ENCODE measurements at regions not wholly inside any gene's neighbourhood (a gene's known extent, or its start where the extent isn't known, plus 50 kb on each side); places are given as distances from the start of the nearest gene placed in this dataset.

DNA sequence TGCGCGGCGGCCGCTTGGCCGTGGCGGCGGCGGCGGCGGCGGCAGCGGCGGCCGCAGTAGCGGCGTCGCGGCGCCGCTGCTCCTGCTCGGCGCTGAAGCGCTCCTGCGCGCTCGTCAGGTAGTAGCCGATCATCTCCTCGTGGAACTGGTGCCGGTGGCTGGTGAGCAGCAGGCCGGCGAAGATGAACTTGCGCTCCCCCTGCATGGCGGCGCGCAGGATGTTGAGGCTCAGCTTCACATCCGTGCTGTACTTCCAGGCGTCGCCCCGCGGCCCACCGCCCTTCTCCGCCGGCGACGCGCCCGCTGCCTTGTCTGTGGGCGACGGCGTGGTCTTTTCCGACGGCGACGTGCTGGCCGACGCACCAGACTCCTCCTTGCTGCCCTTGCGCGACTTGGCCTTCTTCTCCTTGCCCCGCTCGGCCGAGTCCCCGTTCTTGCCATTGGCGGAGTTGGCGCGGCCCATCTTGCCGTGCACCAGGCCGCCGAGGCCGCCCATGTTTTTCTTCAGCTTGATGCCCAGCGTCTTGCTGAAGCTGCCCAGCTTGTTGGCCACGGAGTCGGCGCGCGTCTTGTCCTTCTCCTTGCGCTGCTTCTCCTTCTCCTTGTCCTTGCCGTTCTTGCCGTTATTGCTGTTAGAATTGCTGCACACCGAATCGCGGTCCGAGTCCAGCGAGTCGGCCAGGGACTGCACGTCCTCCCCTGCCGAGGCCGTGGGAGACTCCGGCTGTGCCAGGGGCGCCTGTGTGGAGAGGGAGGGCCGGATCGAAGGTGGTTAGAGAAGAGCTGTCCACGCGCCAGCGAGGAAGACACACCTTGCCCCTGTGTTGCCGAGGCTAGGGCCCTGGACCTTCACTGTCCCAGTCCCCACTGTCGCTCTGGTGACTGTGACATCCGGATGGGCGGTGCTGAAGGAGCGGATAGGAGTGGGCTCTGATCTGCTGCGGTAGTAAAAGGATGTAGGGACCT, 157.6 kb downstream of the KLF13 start:
- 57% methylated on average over 95 of the region's 100 CpGs for WGBS (ENCODE audit: insufficient coverage)
- no peaks in the 10 kb centered on the region for H3K9me3 Mint-ChIP-seq
- Histone ChIP-seq H3K4me3 (ENCODE audit: control insufficient read depth in 1 of 2, extremely low read depth in 1 of 2, low read length in 1 of 2) (peak overlapping the region; percentile 35 to 48), H3K9me3 (no peaks in the 10 kb centered on the region), H3K4me1 (ENCODE audit: control insufficient read depth in 1 of 2, extremely low read depth in 1 of 2, insufficient read depth in 2 of 2, low read length in 2 of 2) (peaks cover 12 to 51% of the 10 kb centered on the region in 2 experiments), H3K27me3 (replicated peaks in 1 of 2; ENCODE audit: control insufficient read depth in 2 of 2, extremely low read depth in 1 of 2, insufficient read depth in 2 of 2, low read length in 1 of 2) (peaks cover 0 to 19% of the 10 kb centered on the region in 2 experiments), H3K36me3 (ENCODE audit: control insufficient read depth in 2 of 2, extremely low read depth in 1 of 2, insufficient read depth in 1 of 2, low read length in 1 of 2) (no peaks in the 10 kb centered on the region), H3K27ac (ENCODE audit: low read length) (no peak overlapping the region)
- CTCF ChIA-PET = interaction anchor here in 1 of 2 donors (1.9 kb wide), 1 partner anchor 49 kb away, joined by 8 read pairs; no protein-coding TSS in a partner anchor
- POLR2A ChIA-PET = interaction anchor here (0.6 to 1.0 kb wide), 3 partner anchors 10 to 93 kb away, joined by 3 to 4 read pairs (median 3); no protein-coding TSS in a partner anchor
- peaks cover 43 to 72% (median 64%) of the 10 kb centered on the region in 3 donors for H3K4me1 Mint-ChIP-seq
- H3K27ac Mint-ChIP-seq = peak overlapping the region; percentile 82 to 88
- peaks cover 0 to 7% of the 10 kb centered on the region in 2 donors for H3K27me3 Mint-ChIP-seq
- H3K36me3 Mint-ChIP-seq = no peaks in the 10 kb centered on the region
- DNase-seq (peak in 34 of 35 experiments; percentile 27 to 70 (median 46)), ATAC-seq (replicated peaks in 1 of 4) (peak; percentile 48 to 66 (median 64))
- H3K4me3 Mint-ChIP-seq = peak overlapping the region; percentile 81 to 86 (median 84)

DNA sequence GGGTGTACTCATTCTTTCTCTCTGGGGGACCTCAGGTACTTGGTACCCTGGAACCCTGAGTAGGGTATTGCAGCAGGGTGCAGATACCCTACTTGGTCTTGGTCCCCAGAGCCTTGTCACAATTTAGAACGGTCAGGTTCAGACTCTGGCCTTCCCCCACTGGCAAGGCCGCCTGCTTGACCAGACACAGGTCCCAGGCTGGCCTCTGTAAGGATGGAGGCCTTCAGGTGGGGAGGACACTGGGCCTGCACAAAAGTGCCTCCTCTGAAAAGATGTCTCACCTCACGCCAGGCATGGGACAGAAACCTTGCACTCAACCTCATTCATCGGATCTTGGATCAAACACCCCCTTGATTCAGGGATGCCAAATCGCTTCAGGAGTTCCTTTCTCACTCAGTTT, 158.4 kb downstream of the KLF13 start:
- H3K9me3 Mint-ChIP-seq = no peaks in the 10 kb centered on the region
- POLR2A ChIA-PET = interaction anchor here in 1 of 2 donors (0.6 kb wide), 1 partner anchor 93 kb away, joined by 4 read pairs; no protein-coding TSS in a partner anchor

DNA sequence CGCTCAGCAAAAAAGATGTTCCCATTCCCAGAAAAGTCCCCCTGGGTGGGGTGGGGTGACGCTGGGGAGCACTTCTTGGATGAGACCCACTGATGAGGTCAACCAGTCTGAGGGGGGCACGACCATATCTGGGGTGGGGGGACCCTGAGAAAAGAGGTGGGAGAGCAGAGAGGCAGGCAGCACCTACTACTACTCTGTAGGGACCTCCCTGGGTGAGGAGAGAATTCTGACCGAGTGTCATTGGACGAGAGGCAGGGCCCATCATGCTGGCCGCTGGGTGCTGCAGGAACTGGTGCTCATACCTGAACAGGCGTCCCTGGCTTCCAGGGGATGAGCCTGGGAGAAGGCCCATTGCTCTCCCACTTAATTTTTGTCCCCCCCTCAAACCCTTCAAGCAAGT, 158.8 kb downstream of the KLF13 start:
- H3K4me1 ChIP-seq (ENCODE audit: control insufficient read depth in 1 of 2, extremely low read depth in 1 of 2, insufficient read depth in 2 of 2, low read length in 2 of 2) = peaks cover 12 to 53% of the 10 kb centered on the region in 2 experiments
- no peak overlapping the region for H3K4me3 ChIP-seq (ENCODE audit: control insufficient read depth in 1 of 2, extremely low read depth in 1 of 2, low read length in 1 of 2)
- H3K27ac ChIP-seq (ENCODE audit: low read length) = no peak overlapping the region
- no peaks in the 10 kb centered on the region for H3K36me3 Mint-ChIP-seq
- H3K9me3 ChIP-seq = no peaks in the 10 kb centered on the region
- peaks cover 0 to 7% of the 10 kb centered on the region in 2 donors for H3K27me3 Mint-ChIP-seq
- ChIA-PET POLR2A (no interaction called here), CTCF (no interaction called here)
- WGBS (ENCODE audit: insufficient coverage) = 93% methylated on average over 3 of the region's 7 CpGs
- H3K27me3 ChIP-seq (replicated peaks in 1 of 2; ENCODE audit: control insufficient read depth in 2 of 2, extremely low read depth in 1 of 2, insufficient read depth in 2 of 2, low read length in 1 of 2) = peaks cover 0 to 19% of the 10 kb centered on the region in 2 experiments
- no peak for DNase-seq
- H3K36me3 ChIP-seq (ENCODE audit: control insufficient read depth in 2 of 2, extremely low read depth in 1 of 2, insufficient read depth in 1 of 2, low read length in 1 of 2) = no peaks in the 10 kb centered on the region
- H3K4me3 Mint-ChIP-seq = peak overlapping the region; percentile 81 to 86 (median 84)
- H3K4me1 Mint-ChIP-seq = peaks cover 37 to 71% (median 61%) of the 10 kb centered on the region in 3 donors
- no peak overlapping the region for H3K27ac Mint-ChIP-seq
- no peak for ATAC-seq (replicated peaks in 1 of 4)
- no peaks in the 10 kb centered on the region for H3K9me3 Mint-ChIP-seq

More for the DNA sequence above, 158.4 kb downstream of the KLF13 start:
- no peaks in the 10 kb centered on the region for H3K36me3 Mint-ChIP-seq
- peaks cover 37 to 71% (median 61%) of the 10 kb centered on the region in 3 donors for H3K4me1 Mint-ChIP-seq
- ATAC-seq (replicated peaks in 1 of 4) = no peak
- Histone ChIP-seq H3K27me3 (replicated peaks in 1 of 2; ENCODE audit: control insufficient read depth in 2 of 2, extremely low read depth in 1 of 2, insufficient read depth in 2 of 2, low read length in 1 of 2) (peaks cover 0 to 19% of the 10 kb centered on the region in 2 experiments), H3K4me1 (ENCODE audit: control insufficient read depth in 1 of 2, extremely low read depth in 1 of 2, insufficient read depth in 2 of 2, low read length in 2 of 2) (peaks cover 12 to 55% of the 10 kb centered on the region in 2 experiments), H3K36me3 (ENCODE audit: control insufficient read depth in 2 of 2, extremely low read depth in 1 of 2, insufficient read depth in 1 of 2, low read length in 1 of 2) (no peaks in the 10 kb centered on the region), H3K9me3 (no peaks in the 10 kb centered on the region), H3K4me3 (ENCODE audit: control insufficient read depth in 1 of 2, extremely low read depth in 1 of 2, low read length in 1 of 2) (no peak overlapping the region), H3K27ac (ENCODE audit: low read length) (no peak overlapping the region)
- H3K27me3 Mint-ChIP-seq = peaks cover 0 to 7% of the 10 kb centered on the region in 2 donors
- no CpG with 5 or more reads among the region's 5 CpGs for WGBS (ENCODE audit: insufficient coverage)
- peak overlapping the region; percentile 81 to 86 (median 84) for H3K4me3 Mint-ChIP-seq
- DNase-seq = no peak
- peak overlapping the region; percentile 67 to 82 for H3K27ac Mint-ChIP-seq
- CTCF ChIA-PET = no interaction called here

DNA sequence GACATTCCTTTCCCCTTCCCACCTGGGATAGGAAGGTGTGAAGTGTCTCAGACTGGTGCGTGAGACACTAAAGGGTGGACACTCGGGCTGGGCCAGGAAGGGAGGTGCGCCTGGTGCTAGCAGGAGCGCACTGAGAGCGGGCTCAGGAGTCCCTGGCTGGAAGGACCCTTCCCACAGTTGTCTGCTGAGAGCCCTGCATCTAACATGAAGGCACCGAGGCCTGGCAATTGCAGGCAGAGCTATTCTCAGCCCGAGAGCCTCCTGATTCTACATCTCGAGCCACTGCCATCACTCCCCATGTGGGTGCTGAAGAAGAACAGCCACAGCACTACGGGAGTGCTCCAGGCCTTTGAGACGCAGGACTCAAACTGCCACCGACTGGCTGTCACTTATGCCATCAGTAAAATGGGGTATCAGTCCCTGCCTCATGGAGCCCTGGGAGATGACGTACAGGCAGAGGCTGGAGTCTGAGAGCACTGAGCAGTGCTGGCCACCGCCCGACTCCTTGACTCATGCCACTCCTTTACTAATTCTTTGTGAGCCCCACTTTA, 159.4 kb downstream of the KLF13 start:
- peaks cover 0 to 3% (median 2%) of the 10 kb centered on the region in 3 donors for H3K9me3 Mint-ChIP-seq
- H3K27ac Mint-ChIP-seq = no peak overlapping the region
- WGBS (ENCODE audit: insufficient coverage) = 93% methylated on average over 11 of the region's 14 CpGs
- peaks cover 33 to 67% (median 57%) of the 10 kb centered on the region in 3 donors for H3K4me1 Mint-ChIP-seq
- DNase-seq (no peak), ATAC-seq (replicated peaks in 1 of 4) (no peak)
- peak overlapping the region in 2 of 3 donors; percentile 84 to 86 for H3K4me3 Mint-ChIP-seq
- peaks cover 0 to 19% of the 10 kb centered on the region in 2 experiments for H3K27me3 ChIP-seq (replicated peaks in 1 of 2; ENCODE audit: control insufficient read depth in 2 of 2, extremely low read depth in 1 of 2, insufficient read depth in 2 of 2, low read length in 1 of 2)
- peaks cover 0 to 7% of the 10 kb centered on the region in 2 donors for H3K27me3 Mint-ChIP-seq
- no peaks in the 10 kb centered on the region for H3K9me3 ChIP-seq
- peaks cover 12 to 49% of the 10 kb centered on the region in 2 experiments for H3K4me1 ChIP-seq (ENCODE audit: control insufficient read depth in 1 of 2, extremely low read depth in 1 of 2, insufficient read depth in 2 of 2, low read length in 2 of 2)
- no peak overlapping the region for H3K4me3 ChIP-seq (ENCODE audit: control insufficient read depth in 1 of 2, extremely low read depth in 1 of 2, low read length in 1 of 2)
- H3K27ac ChIP-seq (ENCODE audit: low read length) = no peak overlapping the region
- H3K36me3 Mint-ChIP-seq = no peaks in the 10 kb centered on the region
- ChIA-PET CTCF (interaction anchor here in 1 of 2 donors (4.9 kb wide), 1 partner anchor 285 kb away, joined by 44 read pairs; no protein-coding TSS in a partner anchor), POLR2A (no interaction called here)
- no peaks in the 10 kb centered on the region for H3K36me3 ChIP-seq (ENCODE audit: control insufficient read depth in 2 of 2, extremely low read depth in 1 of 2, insufficient read depth in 1 of 2, low read length in 1 of 2)

DNA sequence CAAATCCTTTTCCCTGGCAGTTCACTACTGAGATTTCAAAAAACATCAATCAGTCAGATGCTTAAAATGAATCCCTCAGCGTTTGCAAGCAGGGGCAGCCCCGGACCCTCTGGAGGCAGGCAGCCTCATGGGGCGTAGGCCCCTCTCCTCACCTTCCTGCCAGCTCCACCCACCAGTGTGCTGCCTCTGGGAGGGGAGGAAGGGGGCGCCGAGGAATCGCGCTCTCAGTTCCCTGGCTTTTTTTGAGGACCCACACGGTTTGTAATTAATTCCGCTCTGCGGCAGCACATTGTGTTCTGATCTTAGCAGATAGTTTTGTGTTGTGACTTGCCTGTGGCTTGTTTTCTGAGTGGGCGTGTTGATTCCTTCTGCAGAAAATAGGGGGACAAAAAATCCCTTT, 159.9 kb downstream of the KLF13 start:
- Histone ChIP-seq H3K9me3 (no peaks in the 10 kb centered on the region), H3K27me3 (replicated peaks in 1 of 2; ENCODE audit: control insufficient read depth in 2 of 2, extremely low read depth in 1 of 2, insufficient read depth in 2 of 2, low read length in 1 of 2) (peaks cover 0 to 19% of the 10 kb centered on the region in 2 experiments), H3K4me1 (ENCODE audit: control insufficient read depth in 1 of 2, extremely low read depth in 1 of 2, insufficient read depth in 2 of 2, low read length in 2 of 2) (peaks cover 12 to 49% of the 10 kb centered on the region in 2 experiments), H3K4me3 (ENCODE audit: control insufficient read depth in 1 of 2, extremely low read depth in 1 of 2, low read length in 1 of 2) (no peak overlapping the region), H3K36me3 (ENCODE audit: control insufficient read depth in 2 of 2, extremely low read depth in 1 of 2, insufficient read depth in 1 of 2, low read length in 1 of 2) (no peaks in the 10 kb centered on the region), H3K27ac (ENCODE audit: low read length) (no peak overlapping the region)
- ChIA-PET POLR2A (no interaction called here), CTCF (interaction anchor here in 1 of 2 donors (0.6 to 4.9 kb wide), 4 partner anchors 50 to 285 kb away, joined by 3 to 44 read pairs (median 4); no protein-coding TSS in a partner anchor)
- Mint-ChIP-seq H3K4me3 (no peak overlapping the region), H3K36me3 (peaks cover 4% of the 10 kb centered on the region), H3K9me3 (peaks cover 3 to 8% (median 6%) of the 10 kb centered on the region in 3 donors), H3K27me3 (peaks cover 0 to 7% of the 10 kb centered on the region in 2 donors), H3K4me1 (peaks cover 33 to 61% (median 52%) of the 10 kb centered on the region in 3 donors), H3K27ac (peak overlapping the region in 1 of 2 donors; percentile 39)
- 70% methylated on average over 7 of the region's 11 CpGs for WGBS (ENCODE audit: insufficient coverage)
- ATAC-seq (replicated peaks in 1 of 4) (no peak), DNase-seq (no peak)
